Gastrocnemius medialis (tissue), 4 donors: ENCODE measurements at regions not wholly inside any gene's neighbourhood (a gene's known extent, or its start where the extent isn't known, plus 50 kb on each side); places are given as distances from the start of the nearest gene placed in this dataset.
A peak's percentile ranks its signal among the peaks of the same experiment; 100 is the strongest.

Experiments used
- CTCF ChIP-seq, 5 experiments: fragments of 450-650 bp in 3 of 5; fragments of 200-600 bp in 2 of 5; sonication (generic) in 2 of 5; IDR thresholded peaks in 4 of 5; conservative IDR thresholded peaks in 1 of 5; 1 replicate in 4 of 5; 2 replicates in 1 of 5; pipeline ENCODE4 v1.5.1; 2016 to 2019; ENCODE audit warnings: antibody characterized with exemption in 5 of 5, mild to moderate bottlenecking in 3 of 5, moderate library complexity in 3 of 5
- POLR2A ChIP-seq, 2 donors: fragments of 450-650 bp; IDR thresholded peaks; one replicate each; pipeline ENCODE4 v1.6.1; 2017; ENCODE audit warnings: antibody characterized with exemption in 2 of 2, mild to moderate bottlenecking in 2 of 2, moderate library complexity in 2 of 2

- peak in 1 of 5 experiments; percentile 11 for TF ChIP-seq CTCF (IDR thresholded peaks at IDR 0.05 in 4 of 5, conservative IDR thresholded peaks at IDR 0.05 in 1 of 5)
- TF ChIP-seq POLR2A (IDR thresholded peaks at IDR 0.05), result no peak
Observed at GRCh38 chr20:40255365-40255764, 433.7 kb downstream of the MAFB start.
